Upper lobe of left lung (tissue), 6 donors: ENCODE measurements at regions not wholly inside any gene's neighbourhood (a gene's known extent, or its start where the extent isn't known, plus 50 kb on each side); places are given as distances from the start of the nearest gene placed in this dataset.

ENCODE experiments used
- ATAC-seq, 2 donors: fragments of 200-7000 bp; cut with Tn5 transposase; one replicate each; pipeline ENCODE4 v1.9.1; 2022; ENCODE audit warnings: mild to moderate bottlenecking in 2 of 2, moderate library complexity in 2 of 2; ENCODE audit not compliant: low FRiP score in 2 of 2
- DNase-seq, 2 donors: peaks; one replicate each; pipeline ENCODE4 v3.0.0-alpha.2; 2019 to 2020
- H3K27ac ChIP-seq, 4 donors: fragments of 200-600 bp; sonication (generic); one replicate each; pipeline ENCODE4 v1.5.1; 2016 to 2019
- H3K27me3 ChIP-seq, 4 donors: fragments of 200-600 bp; sonication (generic); one replicate each; pipeline ENCODE4 v1.5.1; 2017 to 2019
- H3K36me3 ChIP-seq, 4 donors: fragments of 200-600 bp; sonication (generic); one replicate each; pipeline ENCODE4 v1.5.1; 2016 to 2019
- H3K4me1 ChIP-seq, 4 donors: fragments of 200-600 bp; sonication (generic); one replicate each; pipeline ENCODE4 v1.5.1; 2018 to 2019
- H3K4me3 ChIP-seq, 4 donors: fragments of 200-600 bp; sonication (generic); one replicate each; pipeline ENCODE4 v1.5.1; 2017 to 2019; ENCODE audit warnings: mild to moderate bottlenecking in 2 of 4, moderate library complexity in 1 of 4
- H3K9me3 ChIP-seq, 4 donors: fragments of 200-600 bp; sonication (generic); one replicate each; pipeline ENCODE4 v1.5.1; 2018 to 2019
- CTCF ChIP-seq, 6 experiments: fragments of 450-650 bp in 4 of 6; fragments of 200-600 bp in 2 of 6; sonication (generic) in 2 of 6; IDR thresholded peaks; one replicate each; pipeline ENCODE4 v1.5.1; 2016 to 2019; ENCODE audit warnings: antibody characterized with exemption in 6 of 6
- EP300 ChIP-seq, 4 donors: sonication (generic); formaldehyde crosslinking; IDR thresholded peaks; one replicate each; pipeline ENCODE4 v1.5.1; 2017; ENCODE audit warnings: antibody characterized with exemption in 4 of 4, control low read depth in 2 of 4
- POLR2A ChIP-seq, 4 donors: fragments of 450-650 bp; IDR thresholded peaks; one replicate each; pipeline ENCODE4 v1.5.1; 2016 to 2017; ENCODE audit warnings: antibody characterized with exemption in 4 of 4, mild to moderate bottlenecking in 2 of 4
- POLR2AphosphoS5 ChIP-seq, 2 donors: sonication (generic); formaldehyde crosslinking; IDR thresholded peaks; one replicate each; pipeline ENCODE4 v1.5.1; 2017; ENCODE audit warnings: antibody characterized with exemption in 2 of 2
- WGBS, 2 donors: methylation state at CpG; one replicate each; pipeline ENCODE4 v1.1.5; 2017 to 2018; 5-methylcytosine and 5-hydroxymethylcytosine counted together
- donor health status: DM: no; HTN: no; CAD: no; lungs with moderate emphysema.
- donor health status: DM: no; HTN: yes; CAD: no; lungs with severe emphysema.

- no peaks in the 10 kb centered on the region for H3K36me3 ChIP-seq
- H3K4me1 ChIP-seq = no peaks in the 10 kb centered on the region
- no peak overlapping the region for H3K27ac ChIP-seq
- ATAC-seq (no peak), DNase-seq (no peak)
- WGBS, 2 donors = 41 to 45% methylated on average over 1 of the region's 1 CpG
- no peaks in the 10 kb centered on the region for H3K27me3 ChIP-seq
- no peak overlapping the region for H3K4me3 ChIP-seq
- TF ChIP-seq POLR2A (IDR thresholded peaks at IDR 0.05) (no peak), EP300 (IDR thresholded peaks at IDR 0.05) (no peak), CTCF (IDR thresholded peaks at IDR 0.05) (no peak), POLR2AphosphoS5 (IDR thresholded peaks at IDR 0.05) (no peak)
- H3K9me3 ChIP-seq = no peaks in the 10 kb centered on the region
Measured at GRCh38 chr13:64338671-64339070, 2891.5 kb downstream of the PCDH9 start.

- WGBS, 2 donors = 85% methylated on average over 3 of the region's 3 CpGs
- DNase-seq = no peak
- TF ChIP-seq POLR2A (IDR thresholded peaks at IDR 0.05) (no peak), POLR2AphosphoS5 (IDR thresholded peaks at IDR 0.05) (no peak), CTCF (IDR thresholded peaks at IDR 0.05) (no peak)
- Histone ChIP-seq H3K27me3 (no peaks in the 10 kb centered on the region), H3K27ac (no peak overlapping the region), H3K9me3 (peaks cover 0 to 6% (median 0%) of the 10 kb centered on the region in 4 donors), H3K4me3 (no peak overlapping the region), H3K36me3 (no peaks in the 10 kb centered on the region), H3K4me1 (no peaks in the 10 kb centered on the region)
- ATAC-seq = no peak
Measured at GRCh38 chr13:64333888-64334287, 2896.2 kb downstream of the PCDH9 start.

- no peak overlapping the region for H3K4me3 ChIP-seq
- 56 to 63% methylated on average over 2 of the region's 2 CpGs for WGBS, 2 donors
- DNase-seq = no peak
- no peaks in the 10 kb centered on the region for H3K36me3 ChIP-seq
- H3K27ac ChIP-seq = no peak overlapping the region
- ATAC-seq = no peak
- no peak for TF ChIP-seq POLR2AphosphoS5 (IDR thresholded peaks at IDR 0.05)
- no peak for TF ChIP-seq POLR2A (IDR thresholded peaks at IDR 0.05)
- no peak for TF ChIP-seq EP300 (IDR thresholded peaks at IDR 0.05)
- no peak for TF ChIP-seq CTCF (IDR thresholded peaks at IDR 0.05)
- no peaks in the 10 kb centered on the region for H3K27me3 ChIP-seq
- H3K4me1 ChIP-seq = no peaks in the 10 kb centered on the region
- H3K9me3 ChIP-seq = peaks cover 0 to 6% (median 0%) of the 10 kb centered on the region in 4 donors
Measured at GRCh38 chr13:64332048-64332447, 2898.1 kb downstream of the PCDH9 start.

GRCh38 chr13:64327505-64328194 is 2902.5 kb downstream of the PCDH9 start:
- Histone ChIP-seq H3K27me3 (no peaks in the 10 kb centered on the region), H3K4me1 (no peaks in the 10 kb centered on the region), H3K27ac (no peak overlapping the region), H3K4me3 (no peak overlapping the region), H3K9me3 (peaks cover 0 to 6% (median 0%) of the 10 kb centered on the region in 4 donors), H3K36me3 (no peaks in the 10 kb centered on the region)
- WGBS, 2 donors = 36 to 37% methylated on average over 2 of the region's 2 CpGs
- no peak for DNase-seq
- TF ChIP-seq POLR2A (IDR thresholded peaks at IDR 0.05) = no peak
- TF ChIP-seq POLR2AphosphoS5 (IDR thresholded peaks at IDR 0.05) = no peak
- no peak for TF ChIP-seq CTCF (IDR thresholded peaks at IDR 0.05)
- TF ChIP-seq EP300 (IDR thresholded peaks at IDR 0.05) = no peak
- no peak for ATAC-seq

- Histone ChIP-seq H3K4me1 (no peaks in the 10 kb centered on the region), H3K4me3 (no peak overlapping the region), H3K27me3 (no peaks in the 10 kb centered on the region), H3K9me3 (no peaks in the 10 kb centered on the region), H3K27ac (no peak overlapping the region), H3K36me3 (no peaks in the 10 kb centered on the region)
- 83 to 90% methylated on average over 2 of the region's 2 CpGs for WGBS, 2 donors
- no peak for ATAC-seq
- no peak for DNase-seq
- TF ChIP-seq EP300 (IDR thresholded peaks at IDR 0.05) (no peak), POLR2AphosphoS5 (IDR thresholded peaks at IDR 0.05) (no peak), CTCF (IDR thresholded peaks at IDR 0.05) (no peak)
Measured at GRCh38 chr13:64314331-64314730, 2898.7 kb upstream of the PCDH20 start.
